H9 (cell line): ENCODE measurements at regions not wholly inside any gene's neighbourhood (a gene's known extent, or its start where the extent isn't known, plus 50 kb on each side); places are given as distances from the start of the nearest gene placed in this dataset.

Source experiments
- DNase-seq: peaks from one replicate; pipeline ENCODE4 v3.0.0-alpha.2; 2017
- H2AFZ ChIP-seq: one replicate; pipeline ENCODE4 v1.6.1; 2013; ENCODE audit warnings: mild to moderate bottlenecking, low read length, control low read depth, moderate library complexity
- H2AK5ac ChIP-seq: 2 replicates; pipeline ENCODE4 v1.6.1; 2013; ENCODE audit warnings: low read length, control low read depth, mixed read lengths; ENCODE audit not compliant: insufficient read length
- H2BK120ac ChIP-seq: one replicate; pipeline ENCODE4 v1.6.1; 2013; ENCODE audit warnings: low read depth, mild to moderate bottlenecking, low read length, control low read depth, inconsistent platforms; ENCODE audit not compliant: poor library complexity, severe bottlenecking
- H2BK12ac ChIP-seq: 2 replicates; pipeline ENCODE4 v1.6.1; 2013; ENCODE audit warnings: low read length, control low read depth, mixed read lengths, low read depth; ENCODE audit not compliant: insufficient read length
- H2BK15ac ChIP-seq: 2 replicates; pipeline ENCODE4 v1.6.1; 2013; ENCODE audit warnings: low read depth, low read length, control low read depth
- H2BK20ac ChIP-seq: one replicate; pipeline ENCODE4 v1.6.1; 2013; ENCODE audit warnings: low read depth, mild to moderate bottlenecking, low read length, control low read depth, inconsistent platforms; ENCODE audit not compliant: poor library complexity, severe bottlenecking
- H2BK5ac ChIP-seq: 2 replicates; pipeline ENCODE4 v1.6.1; 2013; ENCODE audit warnings: low read length, control low read depth, mixed read lengths; ENCODE audit not compliant: insufficient read length
- H3K14ac ChIP-seq: 2 replicates; pipeline ENCODE4 v1.6.1; 2013; ENCODE audit warnings: low read length, control low read depth; ENCODE audit not compliant: insufficient read depth
- H3K18ac ChIP-seq: 2 replicates; pipeline ENCODE4 v1.6.1; 2013; ENCODE audit warnings: low read depth, mild to moderate bottlenecking, mixed read lengths, low read length, control low read depth; ENCODE audit not compliant: insufficient read length
- H3K23ac ChIP-seq: 2 replicates; pipeline ENCODE4 v1.6.1; 2013; ENCODE audit warnings: low read length, control low read depth, mixed read lengths, low read depth; ENCODE audit not compliant: insufficient read length
- H3K23me2 ChIP-seq: 2 replicates; pipeline ENCODE4 v1.6.1; 2013; ENCODE audit warnings: low read depth, mild to moderate bottlenecking, mixed read lengths, low read length, control low read depth; ENCODE audit not compliant: insufficient read length, poor library complexity, severe bottlenecking
- H3K27ac ChIP-seq: 2 replicates; pipeline ENCODE4 v1.5.1; 2013; ENCODE audit warnings: low read length, control low read depth, mixed read lengths, low read depth; ENCODE audit not compliant: insufficient read length
- H3K27me3 ChIP-seq: 2 replicates; pipeline ENCODE4 v1.6.1; 2013; ENCODE audit warnings: low read length, control low read depth, inconsistent platforms; ENCODE audit not compliant: insufficient read depth
- H3K4ac ChIP-seq: 2 replicates; pipeline ENCODE4 v1.6.1; 2013; ENCODE audit warnings: low read depth, mild to moderate bottlenecking, control low read depth, inconsistent platforms, low read length, moderate library complexity
- H3K4me1 ChIP-seq: 2 replicates; pipeline ENCODE4 v1.6.1; 2013; ENCODE audit warnings: low read length, control low read depth, inconsistent platforms; ENCODE audit not compliant: insufficient read depth
- H3K4me2 ChIP-seq: 2 replicates; pipeline ENCODE4 v1.6.1; 2013; ENCODE audit warnings: low read length, control low read depth, mixed read lengths; ENCODE audit not compliant: insufficient read length, insufficient read depth
- H3K56ac ChIP-seq: 2 replicates; pipeline ENCODE4 v1.6.1; 2013; ENCODE audit warnings: low read depth, mild to moderate bottlenecking, mixed read lengths, low read length, control low read depth; ENCODE audit not compliant: insufficient read length
- H3K79me1 ChIP-seq: 2 replicates; pipeline ENCODE4 v1.6.1; 2013; ENCODE audit warnings: low read depth, mild to moderate bottlenecking, moderate library complexity, low read length, control low read depth, inconsistent platforms; ENCODE audit not compliant: insufficient read depth, poor library complexity, severe bottlenecking
- H3K79me2 ChIP-seq: 2 replicates; pipeline ENCODE4 v1.6.1; 2013; ENCODE audit warnings: low read length, control low read depth, inconsistent platforms; ENCODE audit not compliant: insufficient read depth
- H3K9ac ChIP-seq: 2 replicates; pipeline ENCODE4 v1.6.1; 2013; ENCODE audit warnings: low read length, control low read depth, mixed read lengths; ENCODE audit not compliant: insufficient read length; ENCODE audit errors: extremely low read depth
- H3K9me3 ChIP-seq: one replicate; pipeline ENCODE4 v1.6.1; 2013; ENCODE audit warnings: low read depth, low read length, inconsistent platforms; ENCODE audit not compliant: control insufficient read depth
- H3T11ph ChIP-seq: one replicate; pipeline ENCODE4 v1.6.1; 2013; ENCODE audit warnings: mild to moderate bottlenecking, low read length, control low read depth, inconsistent platforms
- H4K20me1 ChIP-seq: one replicate; pipeline ENCODE4 v1.6.1; 2013; ENCODE audit not compliant: control insufficient read depth, insufficient read length, insufficient read depth
- H4K5ac ChIP-seq: 2 replicates; pipeline ENCODE4 v1.6.1; 2013; ENCODE audit warnings: low read depth, mild to moderate bottlenecking, mixed read lengths, low read length, control low read depth; ENCODE audit not compliant: insufficient read length
- H4K8ac ChIP-seq: replicated peaks from 2 replicates; pipeline ENCODE4 v1.6.1; 2013; ENCODE audit warnings: low read length, control low read depth, mixed read lengths, low read depth; ENCODE audit not compliant: insufficient read length
- H4K91ac ChIP-seq: 2 replicates; pipeline ENCODE4 v1.6.1; 2013; ENCODE audit warnings: low read depth, mild to moderate bottlenecking, moderate library complexity, mixed read lengths, low read length, control low read depth; ENCODE audit not compliant: insufficient read length
- H3K27ac Mint-ChIP-seq, 3 experiments: 2 replicates in 2 of 3; 3 replicates in 1 of 3; pipeline ENCODE4 v1.8.0; 2020 to 2021; ENCODE audit warnings: mixed read lengths in 3 of 3, mild to moderate bottlenecking in 1 of 3, moderate library complexity in 1 of 3
- H3K27me3 Mint-ChIP-seq: 2 replicates; pipeline ENCODE4 v1.8.0; 2021; ENCODE audit warnings: low read depth, mild to moderate bottlenecking, moderate library complexity, mixed read lengths
- H3K36me3 Mint-ChIP-seq, 3 experiments: 2 replicates in 2 of 3; 3 replicates in 1 of 3; pipeline ENCODE4 v1.8.0; 2020 to 2021; ENCODE audit warnings: low read depth in 3 of 3, mixed read lengths in 3 of 3; ENCODE audit not compliant: insufficient read depth in 1 of 3
- H3K4me1 Mint-ChIP-seq, 2 experiments: 2 replicates each; pipeline ENCODE4 v1.8.0; 2020; ENCODE audit warnings: mixed read lengths in 2 of 2
- H3K4me3 Mint-ChIP-seq, 2 experiments: 2 replicates in 1 of 2; 3 replicates in 1 of 2; pipeline ENCODE4 v1.8.0; 2020 to 2021; ENCODE audit warnings: mild to moderate bottlenecking in 2 of 2, mixed read lengths in 2 of 2, moderate library complexity in 1 of 2
- H3K9me3 Mint-ChIP-seq, 2 experiments: 2 replicates in 1 of 2; 3 replicates in 1 of 2; pipeline ENCODE4 v1.8.0; 2020; ENCODE audit warnings: mild to moderate bottlenecking in 2 of 2, mixed read lengths in 2 of 2, moderate library complexity in 1 of 2
- WGBS: extraction: QIAGEN DNeasy Blood & Tissue Kit; methylation state at CpG from one replicate; pipeline ENCODE4 v1.1.7; 2013; ENCODE audit warnings: missing lambda C conversion rate, low lambda C conversion rate, mixed read lengths; ENCODE audit not compliant: insufficient read length; ENCODE audit errors: extremely low coverage; 5-methylcytosine and 5-hydroxymethylcytosine counted together
- TF ChIP-seq, protein P1 (sequence below): fragments of 200-600 bp; sonication (generic); conservative IDR thresholded peaks from 3 replicates; pipeline ENCODE4 v1.8.0; 2021; ENCODE audit warnings: antibody characterized with exemption, mild to moderate bottlenecking

DNA sequence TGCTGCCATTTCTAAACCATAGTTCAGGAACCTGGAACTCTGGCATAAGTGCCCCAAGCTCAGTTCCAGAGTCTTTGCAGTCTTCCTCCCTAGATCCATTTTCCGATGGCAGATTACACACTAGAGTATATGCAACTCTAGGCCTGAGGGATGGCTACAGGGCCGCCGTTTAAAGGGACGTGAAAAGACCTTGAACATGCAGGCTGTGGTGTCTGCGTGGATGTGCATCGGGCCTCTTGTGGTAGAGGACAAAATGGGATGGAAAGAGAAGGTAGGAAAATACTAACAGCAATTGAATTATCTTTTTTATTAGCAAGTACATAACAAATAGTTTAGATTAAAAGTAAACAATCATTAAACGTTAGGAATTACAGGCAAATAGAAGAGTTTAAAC is 588.9 kb downstream of the RFPL4B start:
- H2BK5ac ChIP-seq = no peak overlapping the region
- no peak overlapping the region for H2AFZ ChIP-seq
- H3K27ac ChIP-seq = no peak overlapping the region
- no peak overlapping the region for H3K14ac ChIP-seq
- no peak overlapping the region for H2AK5ac ChIP-seq
- no peak overlapping the region for H4K5ac ChIP-seq
- no peak overlapping the region for H3K4me3 Mint-ChIP-seq
- H3K27me3 ChIP-seq = no peaks in the 10 kb centered on the region
- no peak overlapping the region for H3K23ac ChIP-seq
- no peaks in the 10 kb centered on the region for H4K20me1 ChIP-seq
- H3K4me1 ChIP-seq = no peaks in the 10 kb centered on the region; the same call in 1 of the 2 replicates
- no peaks in the 10 kb centered on the region for H3K27me3 Mint-ChIP-seq
- TF ChIP-seq, protein P1, sequence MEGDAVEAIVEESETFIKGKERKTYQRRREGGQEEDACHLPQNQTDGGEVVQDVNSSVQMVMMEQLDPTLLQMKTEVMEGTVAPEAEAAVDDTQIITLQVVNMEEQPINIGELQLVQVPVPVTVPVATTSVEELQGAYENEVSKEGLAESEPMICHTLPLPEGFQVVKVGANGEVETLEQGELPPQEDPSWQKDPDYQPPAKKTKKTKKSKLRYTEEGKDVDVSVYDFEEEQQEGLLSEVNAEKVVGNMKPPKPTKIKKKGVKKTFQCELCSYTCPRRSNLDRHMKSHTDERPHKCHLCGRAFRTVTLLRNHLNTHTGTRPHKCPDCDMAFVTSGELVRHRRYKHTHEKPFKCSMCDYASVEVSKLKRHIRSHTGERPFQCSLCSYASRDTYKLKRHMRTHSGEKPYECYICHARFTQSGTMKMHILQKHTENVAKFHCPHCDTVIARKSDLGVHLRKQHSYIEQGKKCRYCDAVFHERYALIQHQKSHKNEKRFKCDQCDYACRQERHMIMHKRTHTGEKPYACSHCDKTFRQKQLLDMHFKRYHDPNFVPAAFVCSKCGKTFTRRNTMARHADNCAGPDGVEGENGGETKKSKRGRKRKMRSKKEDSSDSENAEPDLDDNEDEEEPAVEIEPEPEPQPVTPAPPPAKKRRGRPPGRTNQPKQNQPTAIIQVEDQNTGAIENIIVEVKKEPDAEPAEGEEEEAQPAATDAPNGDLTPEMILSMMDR = no peak
- no peak for DNase-seq
- no peak overlapping the region for H3K18ac ChIP-seq
- no peaks in the 10 kb centered on the region for H3K79me1 ChIP-seq
- no peaks in the 10 kb centered on the region for H3K9me3 Mint-ChIP-seq
- no peak overlapping the region for H4K8ac ChIP-seq
- no peak overlapping the region for H3K9ac ChIP-seq
- H2BK12ac ChIP-seq = no peak overlapping the region
- H3K79me2 ChIP-seq = no peaks in the 10 kb centered on the region
- no peak overlapping the region for H2BK15ac ChIP-seq
- no peak overlapping the region for H3K4ac ChIP-seq
- no peak overlapping the region for H4K91ac ChIP-seq
- no CpG with 5 or more reads among the region's 7 CpGs for WGBS
- no peak overlapping the region for H3T11ph ChIP-seq
- no peak overlapping the region for H3K4me2 ChIP-seq
- no peaks in the 10 kb centered on the region for H3K9me3 ChIP-seq
- no peak overlapping the region for H2BK20ac ChIP-seq
- no peak overlapping the region for H2BK120ac ChIP-seq
- H3K36me3 Mint-ChIP-seq = no peaks in the 10 kb centered on the region
- no peak overlapping the region for H3K56ac ChIP-seq
- H3K27ac Mint-ChIP-seq = no peak overlapping the region
- H3K4me1 Mint-ChIP-seq = no peaks in the 10 kb centered on the region
- no peaks in the 10 kb centered on the region for H3K23me2 ChIP-seq
